Thyroid gland (tissue), 4 donors: ENCODE measurements at regions not wholly inside any gene's neighbourhood (a gene's known extent, or its start where the extent isn't known, plus 50 kb on each side); places are given as distances from the start of the nearest gene placed in this dataset.

Experiments
- DNase-seq, 2 donors: peaks; one replicate each; pipeline ENCODE4 v3.0.0-alpha.2; 2019
- H3K27ac ChIP-seq, 3 donors: fragments of 200-600 bp; sonication (generic); 1 replicate in 2 of 3; 2 replicates in 1 of 3; pipeline ENCODE4 v1.5.1; 2016 to 2019; ENCODE audit warnings: mild to moderate bottlenecking in 1 of 3, moderate library complexity in 1 of 3
- H3K27me3 ChIP-seq: fragments of 200-600 bp; sonication (generic); one replicate; pipeline ENCODE4 v1.5.1; 2019
- H3K36me3 ChIP-seq, 2 donors: fragments of 200-600 bp; sonication (generic); one replicate each; pipeline ENCODE4 v1.5.1; 2016 to 2019
- H3K4me1 ChIP-seq, 2 donors: fragments of 200-600 bp; sonication (generic); one replicate each; pipeline ENCODE4 v1.5.1; 2017 to 2019
- H3K4me3 ChIP-seq, 3 donors: fragments of 200-600 bp; sonication (generic); replicated peaks in 1 of 3; 1 replicate in 2 of 3; 2 replicates in 1 of 3; pipeline ENCODE4 v1.5.1; 2016; ENCODE audit warnings: mild to moderate bottlenecking in 1 of 3
- H3K9me3 ChIP-seq: fragments of 200-600 bp; sonication (generic); one replicate; pipeline ENCODE4 v1.5.1; 2017
- CTCF ChIP-seq, 6 experiments: fragments of 200-600 bp in 3 of 6; fragments of 450-650 bp in 3 of 6; sonication (generic) in 3 of 6; IDR thresholded peaks; one replicate each; pipeline ENCODE4 v1.5.1; 2016 to 2019; ENCODE audit warnings: antibody characterized with exemption in 6 of 6, mild to moderate bottlenecking in 2 of 6, inconsistent platforms in 1 of 6, moderate library complexity in 1 of 6
- POLR2A ChIP-seq, 2 donors: fragments of 450-650 bp; IDR thresholded peaks; one replicate each; pipeline ENCODE4 v1.6.1; 2017; ENCODE audit warnings: antibody characterized with exemption in 2 of 2, mild to moderate bottlenecking in 2 of 2, moderate library complexity in 1 of 2
- WGBS, 2 donors: methylation state at CpG; one replicate each; pipeline ENCODE4 v1.1.5; 2017; 5-methylcytosine and 5-hydroxymethylcytosine counted together
- intact Hi-C: fragments of 100-400 bp; cut with DNase I; formaldehyde crosslinking; loops from one replicate; pipeline ENCODE4 v1.15.1; 2023

- intact Hi-C loops = no loop called here
- DNase-seq = no peak
These were observed 184.7 kb upstream of the HCCS start for GRCh38 chrX:10926404-10926803.

GRCh38 chrX:10926891-10927290 lies 184.2 kb upstream of the HCCS start:
- intact Hi-C loops = no loop called here
- H3K27me3 ChIP-seq = no peaks in the 10 kb centered on the region
- 77 to 80% methylated on average over 1 of the region's 1 CpG for WGBS, 2 donors
- peaks cover 0 to 8% of the 10 kb centered on the region in 2 donors for H3K4me1 ChIP-seq
- no peaks in the 10 kb centered on the region for H3K9me3 ChIP-seq
- H3K4me3 ChIP-seq = no peak overlapping the region
- no peaks in the 10 kb centered on the region for H3K36me3 ChIP-seq
- H3K27ac ChIP-seq = no peak overlapping the region
- TF ChIP-seq CTCF (IDR thresholded peaks at IDR 0.05) (no peak), POLR2A (IDR thresholded peaks at IDR 0.05) (no peak)
- no peak for DNase-seq

More at GRCh38 chrX:10926404-10926803, 184.7 kb upstream of the HCCS start:
- H3K4me1 ChIP-seq = peaks cover 0 to 8% of the 10 kb centered on the region in 2 donors
- no peak overlapping the region for H3K4me3 ChIP-seq
- H3K27me3 ChIP-seq = no peaks in the 10 kb centered on the region
- no peak for TF ChIP-seq CTCF (IDR thresholded peaks at IDR 0.05)
- no peak for TF ChIP-seq POLR2A (IDR thresholded peaks at IDR 0.05)
- no peak overlapping the region for H3K27ac ChIP-seq
- WGBS, 2 donors = 79% methylated on average over 1 of the region's 1 CpG
- H3K9me3 ChIP-seq = no peaks in the 10 kb centered on the region
- H3K36me3 ChIP-seq = no peaks in the 10 kb centered on the region

- Histone ChIP-seq H3K36me3 (no peaks in the 10 kb centered on the region), H3K4me1 (no peaks in the 10 kb centered on the region), H3K9me3 (no peaks in the 10 kb centered on the region), H3K27me3 (no peaks in the 10 kb centered on the region), H3K4me3 (no peak overlapping the region), H3K27ac (no peak overlapping the region)
- intact Hi-C loops = no loop called here
- no peak for DNase-seq
- no peak for TF ChIP-seq POLR2A (IDR thresholded peaks at IDR 0.05)
- no peak for TF ChIP-seq CTCF (IDR thresholded peaks at IDR 0.05)
- 85 to 88% methylated on average over 4 of the region's 4 CpGs for WGBS, 2 donors
These were observed 181.4 kb upstream of the HCCS start for GRCh38 chrX:10929747-10930146.

GRCh38 chrX:10930151-10930550 lies 181.0 kb upstream of the HCCS start:
- 94 to 100% methylated on average over 1 of the region's 1 CpG for WGBS, 2 donors
- DNase-seq = no peak
- Histone ChIP-seq H3K36me3 (no peaks in the 10 kb centered on the region), H3K4me3 (no peak overlapping the region), H3K27me3 (no peaks in the 10 kb centered on the region), H3K4me1 (no peaks in the 10 kb centered on the region), H3K9me3 (no peaks in the 10 kb centered on the region), H3K27ac (no peak overlapping the region)
- intact Hi-C loops = no loop called here
- TF ChIP-seq CTCF (IDR thresholded peaks at IDR 0.05) = no peak
- no peak for TF ChIP-seq POLR2A (IDR thresholded peaks at IDR 0.05)

GRCh38 chrX:10931976-10932375 lies 179.2 kb upstream of the HCCS start:
- no peaks in the 10 kb centered on the region for H3K4me1 ChIP-seq
- 73 to 81% methylated on average over 3 to 6 of the region's 6 CpGs for WGBS, 2 donors
- no peak overlapping the region for H3K27ac ChIP-seq
- DNase-seq = no peak
- no peaks in the 10 kb centered on the region for H3K27me3 ChIP-seq
- intact Hi-C loops = no loop called here
- no peak overlapping the region for H3K4me3 ChIP-seq
- TF ChIP-seq POLR2A (IDR thresholded peaks at IDR 0.05) (no peak), CTCF (IDR thresholded peaks at IDR 0.05) (no peak)
- no peaks in the 10 kb centered on the region for H3K36me3 ChIP-seq
- H3K9me3 ChIP-seq = no peaks in the 10 kb centered on the region
